Activated naive CD4-positive, alpha-beta T cell treated with anti-CD3 and anti-CD28 coated beads, Interleukin-2, amount 50 U/mL, for 72 hours (primary cell): ENCODE measurements at regions not wholly inside any gene's neighbourhood (a gene's known extent, or its start where the extent isn't known, plus 50 kb on each side); places are given as distances from the start of the nearest gene placed in this dataset.

Source experiments
- ATAC-seq, 2 donors: fragments of 150-1000 bp; cut with Tn5 transposase; 2 replicates each; pipeline ENCODE4 v1.10.0; 2021; ENCODE audit warnings: mild to moderate bottlenecking in 2 of 2, moderate library complexity in 2 of 2
- DNase-seq, 2 donors: peaks; one replicate each; pipeline ENCODE4 v3.0.0; 2021 to 2022; ENCODE audit warnings: low spot score in 2 of 2
- H3K27ac Mint-ChIP-seq, 2 donors: one replicate each; pipeline ENCODE4 v1.8.0; 2022; ENCODE audit warnings: mild to moderate bottlenecking in 2 of 2, mixed read lengths in 2 of 2
- H3K36me3 Mint-ChIP-seq, 2 donors: one replicate each; pipeline ENCODE4 v1.8.0; 2022; ENCODE audit warnings: mixed read lengths in 2 of 2
- H3K9me3 Mint-ChIP-seq, 2 donors: one replicate each; pipeline ENCODE4 v1.8.0; 2022; ENCODE audit warnings: mixed read lengths in 2 of 2

DNA sequence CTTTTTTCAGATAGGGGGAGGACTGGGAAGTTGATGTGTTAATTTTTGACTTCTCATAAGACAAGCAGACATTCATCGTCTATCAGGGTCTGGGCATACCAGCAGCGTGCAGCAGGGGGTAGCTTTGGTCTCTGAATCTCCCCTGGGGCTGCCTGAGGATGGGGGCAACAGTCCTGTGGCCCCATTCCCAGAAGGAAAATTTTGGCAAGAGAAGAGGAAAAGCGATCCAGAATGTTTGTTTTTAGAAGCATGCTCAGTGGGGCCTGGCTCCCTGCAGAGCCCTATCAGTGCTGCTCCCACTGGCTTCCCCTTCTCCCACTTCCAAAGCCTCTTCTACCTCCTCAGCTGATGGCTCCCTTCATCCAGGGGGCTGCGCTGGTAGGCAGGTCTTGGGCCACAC is 194.8 kb upstream of the IL12B start:
- no peak overlapping the region for H3K27ac Mint-ChIP-seq
- DNase-seq (no peak), ATAC-seq (no peak)
- H3K36me3 Mint-ChIP-seq: peaks cover 5 to 8% of the 10 kb centered on the region in 2 donors
- peaks cover 8 to 10% of the 10 kb centered on the region in 2 donors for H3K9me3 Mint-ChIP-seq

DNA sequence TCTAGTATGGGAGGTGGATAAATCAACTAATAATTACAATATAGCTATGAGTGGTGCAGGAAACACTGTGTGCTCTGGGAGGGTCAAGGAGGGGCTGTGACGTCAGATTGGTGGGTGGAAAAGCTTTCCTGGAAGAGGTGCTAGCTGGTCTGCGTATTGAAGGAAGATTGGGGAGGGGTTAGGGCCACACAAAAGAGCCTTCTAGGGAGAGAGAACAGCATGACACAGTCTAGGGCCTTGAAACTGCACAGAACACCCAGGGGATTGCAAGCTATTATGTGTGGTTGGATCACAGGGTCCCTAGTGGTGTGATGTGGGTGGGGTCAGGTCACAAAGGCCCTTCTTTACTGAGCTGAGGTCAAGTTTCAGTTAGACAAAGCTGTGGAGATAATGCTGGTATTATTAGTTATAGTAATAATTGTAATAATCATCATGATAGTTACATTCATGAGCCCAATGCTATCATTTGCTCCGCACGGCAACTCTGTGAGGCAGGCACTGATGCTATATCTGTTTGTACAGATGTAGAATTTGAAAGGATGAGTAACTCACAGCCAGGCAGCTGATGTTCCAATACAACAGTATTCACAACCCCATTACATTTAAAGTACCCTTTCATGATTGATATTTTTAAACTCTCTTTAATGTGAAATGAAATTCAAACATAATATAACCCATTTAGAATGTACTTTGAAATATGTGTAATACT is 197.4 kb upstream of the IL12B start:
- peaks cover 8 to 10% of the 10 kb centered on the region in 2 donors for H3K9me3 Mint-ChIP-seq
- ATAC-seq (no peak), DNase-seq (no peak)
- no peak overlapping the region for H3K27ac Mint-ChIP-seq
- peaks cover 5 to 8% of the 10 kb centered on the region in 2 donors for H3K36me3 Mint-ChIP-seq

DNA sequence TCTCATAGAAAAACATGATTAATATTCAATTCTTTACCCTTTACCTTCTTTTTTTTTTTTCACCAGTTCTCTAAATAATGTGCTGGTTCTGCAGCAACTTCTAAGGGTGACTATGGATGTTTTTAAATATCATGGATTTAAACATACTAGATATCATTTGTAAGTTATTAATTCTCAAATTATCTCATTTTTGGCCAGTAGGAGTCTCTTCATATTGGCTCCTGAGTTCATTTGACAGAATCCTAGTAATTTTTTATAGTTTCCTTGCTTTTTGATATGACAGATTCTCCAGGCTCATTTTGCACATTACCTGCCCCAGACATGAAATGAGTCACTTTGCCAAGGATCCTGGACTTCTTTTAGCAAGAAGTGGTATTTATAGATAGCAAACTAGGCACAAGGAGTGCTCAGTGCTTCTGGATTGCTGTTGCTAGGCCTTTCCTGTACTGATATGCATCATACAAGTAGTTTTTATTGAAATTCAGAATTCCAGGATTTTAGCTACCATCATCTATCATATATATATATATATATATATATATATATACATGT is 201.3 kb upstream of the IL12B start:
- no peak for DNase-seq
- Mint-ChIP-seq H3K36me3 (peaks cover 5 to 8% of the 10 kb centered on the region in 2 donors), H3K27ac (no peak overlapping the region), H3K9me3 (peaks cover 8 to 10% of the 10 kb centered on the region in 2 donors)
- no peak for ATAC-seq

DNA sequence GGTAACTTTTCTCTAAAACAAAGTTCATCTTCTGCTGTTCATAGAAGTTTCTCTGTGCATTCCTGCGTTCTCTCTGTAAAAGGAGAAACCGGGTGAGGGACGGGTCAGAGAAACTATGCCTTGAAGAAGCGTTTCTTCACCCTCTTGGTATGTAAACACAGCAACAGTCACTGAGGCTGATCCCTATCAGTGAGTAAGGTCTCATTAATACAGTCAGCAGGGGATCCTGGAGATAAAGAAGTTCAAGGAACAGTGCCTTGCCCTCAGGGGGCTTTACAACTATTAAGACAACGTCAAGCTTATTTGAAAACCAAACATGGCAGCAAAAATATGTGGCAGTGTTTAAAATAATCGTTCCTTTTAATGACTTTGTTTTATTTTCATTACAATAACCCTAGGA is 202.9 kb upstream of the IL12B start:
- Mint-ChIP-seq H3K9me3 (peaks cover 4 to 10% of the 10 kb centered on the region in 2 donors), H3K27ac (no peak overlapping the region), H3K36me3 (peaks cover 5 to 8% of the 10 kb centered on the region in 2 donors)
- ATAC-seq (no peak), DNase-seq (no peak)

DNA sequence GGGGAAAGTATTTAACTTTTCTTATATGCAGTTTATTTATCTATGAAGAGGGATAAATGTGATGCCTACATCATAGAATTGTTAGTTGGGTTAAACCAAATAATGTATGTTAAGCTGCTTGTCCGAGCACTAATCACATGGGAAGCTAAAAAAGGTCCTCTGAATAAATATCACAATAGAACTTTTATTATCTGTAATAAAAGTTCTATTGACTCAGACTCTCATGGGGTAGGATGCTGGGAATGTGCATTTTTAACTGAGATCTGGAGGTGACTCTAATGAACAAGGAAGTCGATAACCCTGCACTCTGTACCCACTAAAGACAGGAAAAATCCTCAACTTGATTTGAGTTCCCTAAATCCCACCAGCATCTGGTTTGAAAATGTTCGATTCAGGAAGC is 205.9 kb upstream of the IL12B start:
- H3K9me3 Mint-ChIP-seq: peaks cover 4% of the 10 kb centered on the region in 2 donors
- DNase-seq: no peak
- H3K27ac Mint-ChIP-seq: no peak overlapping the region
- ATAC-seq: no peak
- H3K36me3 Mint-ChIP-seq: no peaks in the 10 kb centered on the region

DNA sequence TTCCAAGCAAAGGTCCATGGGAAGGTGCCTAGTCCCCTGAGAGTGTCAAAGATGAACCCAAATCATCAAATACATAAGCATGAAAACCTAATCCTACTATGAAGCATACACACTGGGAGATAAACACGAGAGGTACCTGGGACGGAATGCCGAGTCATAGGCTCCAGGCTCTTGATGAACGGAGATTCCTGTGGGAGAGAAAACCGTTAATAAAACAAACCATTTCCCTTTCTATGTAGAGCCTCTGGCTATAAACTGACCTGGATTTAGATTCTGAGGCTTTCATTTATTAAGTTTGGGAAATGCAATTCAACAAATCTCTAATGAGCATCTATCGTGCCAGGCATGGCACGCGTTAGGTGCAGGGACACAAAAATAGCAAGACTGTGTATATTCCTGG is 206.4 kb upstream of the IL12B start:
- Mint-ChIP-seq H3K36me3 (no peaks in the 10 kb centered on the region), H3K27ac (no peak overlapping the region), H3K9me3 (peaks cover 4% of the 10 kb centered on the region in 2 donors)
- DNase-seq (no peak), ATAC-seq (no peak)

DNA sequence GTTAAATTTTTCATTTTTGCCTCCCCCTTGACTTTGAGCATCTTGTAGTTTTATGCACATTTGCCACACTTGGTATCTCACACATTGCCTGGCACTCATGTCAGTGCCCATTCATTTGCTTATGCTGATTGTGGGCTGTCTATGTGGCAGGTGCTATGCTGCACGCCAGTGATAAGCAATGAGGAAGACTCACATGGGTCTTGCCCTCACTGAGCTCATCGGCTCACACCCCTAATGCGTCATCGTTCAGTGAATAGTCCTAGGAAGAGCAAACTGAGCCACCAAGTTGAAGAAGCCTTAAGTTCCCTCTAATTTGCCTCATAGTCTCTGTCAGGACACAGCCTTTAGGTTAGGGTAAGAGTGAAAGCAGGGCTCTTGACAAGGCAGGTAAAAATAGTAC is 209.4 kb upstream of the IL12B start:
- no peak for DNase-seq
- ATAC-seq: no peak
- H3K27ac Mint-ChIP-seq: no peak overlapping the region
- H3K9me3 Mint-ChIP-seq: peaks cover 4% of the 10 kb centered on the region in 2 donors
- no peaks in the 10 kb centered on the region for H3K36me3 Mint-ChIP-seq

DNA sequence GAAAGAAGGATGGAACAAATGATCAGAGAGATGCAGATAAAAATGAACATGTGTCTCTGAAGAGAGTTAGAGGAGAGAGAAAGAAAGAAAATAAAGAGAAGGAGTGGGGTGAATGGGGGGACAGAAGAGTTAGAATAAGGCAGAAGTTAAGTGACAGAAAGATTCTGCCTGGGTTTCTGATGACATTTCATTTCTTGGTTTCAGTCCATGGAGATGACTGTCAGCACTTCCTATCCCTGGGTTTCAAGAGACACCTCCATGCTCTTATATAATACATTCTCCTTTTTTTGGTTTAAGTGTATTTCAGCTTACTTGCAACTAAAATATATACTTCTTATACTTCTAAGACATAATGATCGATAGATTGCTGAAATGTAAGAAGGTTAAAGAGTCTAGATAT is 213.0 kb upstream of the IL12B start:
- Mint-ChIP-seq H3K27ac (no peak overlapping the region), H3K36me3 (peaks cover 0 to 7% of the 10 kb centered on the region in 2 donors), H3K9me3 (peaks cover 10 to 13% of the 10 kb centered on the region in 2 donors)
- DNase-seq: no peak
- ATAC-seq: no peak

DNA sequence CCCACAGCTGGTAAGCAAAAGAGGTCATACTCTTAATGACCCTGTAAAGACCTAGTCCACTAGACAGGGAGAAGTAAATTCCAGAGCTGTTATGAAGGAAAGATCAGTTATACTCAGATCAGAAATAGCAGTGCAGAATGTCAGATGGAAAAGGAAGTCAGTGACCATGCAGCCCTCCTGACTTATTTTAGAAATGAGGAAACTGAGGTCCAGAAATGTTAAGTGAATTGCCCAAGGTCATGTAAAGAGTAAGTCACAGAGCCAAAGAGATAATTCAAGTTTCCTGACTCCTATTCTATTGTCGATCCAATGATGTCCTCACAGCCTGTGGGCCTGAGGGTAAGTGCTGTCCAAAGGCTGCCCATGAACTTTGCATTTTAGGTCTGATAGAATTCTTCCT is 214.9 kb upstream of the IL12B start:
- H3K27ac Mint-ChIP-seq: no peak overlapping the region
- H3K36me3 Mint-ChIP-seq: peaks cover 0 to 7% of the 10 kb centered on the region in 2 donors
- peaks cover 10 to 13% of the 10 kb centered on the region in 2 donors for H3K9me3 Mint-ChIP-seq
- no peak for ATAC-seq
- no peak for DNase-seq

DNA sequence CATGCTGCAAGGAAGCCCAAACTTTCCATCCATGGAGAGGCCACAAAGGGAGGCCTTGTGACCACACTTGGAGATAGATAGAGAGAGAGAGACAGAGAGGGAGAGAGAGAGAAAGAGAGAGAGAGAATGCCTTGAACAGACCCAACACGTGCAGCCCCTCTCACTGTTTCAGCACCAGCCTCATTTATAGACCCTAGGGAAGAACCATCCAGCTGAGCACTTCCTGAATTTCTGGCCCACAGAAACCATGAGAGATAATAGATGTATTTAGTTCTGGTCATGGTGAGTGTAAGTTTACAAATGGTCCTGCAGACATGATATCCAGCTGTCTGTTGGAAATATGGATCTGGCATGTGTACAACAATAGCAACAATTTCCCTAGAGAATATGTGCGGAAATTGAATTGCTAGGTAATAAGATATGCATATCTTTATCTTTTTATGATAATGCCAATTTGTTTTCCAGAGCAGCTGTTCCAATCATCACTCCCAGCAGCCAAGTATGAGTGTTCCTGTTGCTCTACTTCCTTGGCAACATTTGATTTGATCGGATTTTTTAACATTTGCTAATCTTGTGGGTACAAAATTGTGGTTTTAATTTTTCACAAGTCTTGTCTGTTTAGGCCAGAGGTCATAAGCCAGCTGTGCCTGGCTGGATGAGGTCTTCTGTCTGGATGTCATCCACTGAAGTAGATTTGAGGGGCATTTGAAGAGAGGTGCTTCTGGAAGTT is 217.3 kb upstream of the IL12B start:
- DNase-seq: no peak
- Mint-ChIP-seq H3K9me3 (peaks cover 6 to 8% of the 10 kb centered on the region in 2 donors), H3K36me3 (peaks cover 0 to 7% of the 10 kb centered on the region in 2 donors), H3K27ac (no peak overlapping the region)
- ATAC-seq: no peak

DNA sequence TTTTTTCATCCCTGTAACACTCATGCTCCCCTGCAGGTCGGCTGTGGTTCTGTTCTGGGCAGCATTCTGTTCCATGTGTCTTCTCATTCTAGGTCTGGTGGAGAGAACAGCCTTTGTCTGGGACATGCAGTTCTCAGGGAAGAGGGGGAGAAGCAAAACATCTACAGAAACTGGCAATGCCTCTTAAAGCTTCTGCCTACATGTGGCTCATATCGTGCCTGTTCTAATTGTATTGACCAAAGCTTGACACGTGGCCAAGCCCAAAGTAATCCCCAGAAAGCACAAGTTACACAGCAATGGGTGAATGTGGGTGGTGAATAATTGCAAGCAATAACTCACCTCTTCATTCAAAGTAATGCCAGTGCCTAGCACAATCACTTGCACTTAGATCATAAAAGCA is 218.2 kb upstream of the IL12B start:
- Mint-ChIP-seq H3K27ac (no peak overlapping the region), H3K9me3 (peaks cover 6 to 8% of the 10 kb centered on the region in 2 donors), H3K36me3 (peaks cover 0 to 7% of the 10 kb centered on the region in 2 donors)
- no peak for ATAC-seq
- DNase-seq: no peak

DNA sequence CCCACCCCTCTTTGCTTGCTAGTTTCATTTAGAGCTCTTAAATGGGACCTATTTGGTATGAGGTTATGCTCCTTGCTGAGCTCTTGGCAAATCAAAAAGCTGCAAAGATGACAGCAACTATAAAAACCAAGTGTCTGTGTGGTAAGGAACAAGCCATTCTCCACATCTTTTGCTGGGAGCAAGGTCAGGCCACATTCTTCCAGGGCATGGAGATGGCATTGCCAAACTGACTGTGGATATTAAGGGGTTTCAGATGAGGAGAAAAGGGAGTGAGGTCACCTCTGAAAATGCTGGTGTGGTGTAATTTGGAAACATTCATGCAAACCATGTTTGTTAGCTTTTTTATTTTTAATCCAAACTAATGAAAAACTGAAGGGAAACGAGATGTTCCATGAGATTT is 218.8 kb upstream of the IL12B start:
- ATAC-seq: no peak
- H3K27ac Mint-ChIP-seq: no peak overlapping the region

DNA sequence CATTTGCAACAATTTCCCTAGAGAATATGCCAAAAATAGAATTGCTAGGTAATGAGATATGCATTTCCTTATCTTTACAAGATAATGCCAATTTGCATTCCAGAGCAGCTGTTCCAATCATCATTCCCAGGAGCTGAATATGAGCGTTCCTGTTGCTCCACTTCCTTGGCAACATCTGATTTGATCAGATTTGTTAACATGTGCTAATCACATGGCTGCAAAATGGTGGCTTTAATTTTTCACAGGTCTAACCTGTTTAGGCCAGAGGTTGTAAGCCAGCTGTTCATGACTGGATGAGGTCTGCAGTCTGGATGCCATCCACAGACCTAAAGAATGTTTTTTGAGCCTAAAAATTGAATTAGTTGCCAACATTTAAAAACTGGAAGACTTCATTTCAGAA is 220.7 kb upstream of the IL12B start:
- DNase-seq (no peak), ATAC-seq (no peak)
- Mint-ChIP-seq H3K9me3 (peaks cover 6 to 8% of the 10 kb centered on the region in 2 donors), H3K36me3 (peaks cover 0 to 7% of the 10 kb centered on the region in 2 donors), H3K27ac (no peak overlapping the region)

More for the DNA sequence above, 218.8 kb upstream of the IL12B start:
- peaks cover 0 to 7% of the 10 kb centered on the region in 2 donors for H3K36me3 Mint-ChIP-seq
- peaks cover 6 to 8% of the 10 kb centered on the region in 2 donors for H3K9me3 Mint-ChIP-seq
- no peak for DNase-seq

DNA sequence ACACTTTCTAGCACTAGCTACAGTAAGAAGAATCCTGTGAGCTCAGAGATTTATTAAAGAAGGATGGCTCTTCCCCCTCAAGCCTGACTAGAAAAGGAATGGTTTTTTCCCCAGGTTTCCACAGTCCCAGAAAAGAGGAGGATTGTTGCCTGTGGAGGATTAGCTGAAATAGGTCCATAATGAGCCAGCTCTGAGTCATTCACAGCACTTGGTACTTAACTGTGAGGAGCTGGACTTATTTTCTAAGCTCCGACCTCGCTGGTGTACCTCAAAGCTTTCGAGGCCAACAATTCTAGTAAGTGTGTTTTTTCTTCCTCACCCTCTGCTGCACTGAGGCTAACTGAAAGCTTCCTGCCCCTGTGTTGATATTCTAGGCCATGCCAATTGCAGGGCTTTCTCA is 222.5 kb upstream of the IL12B start:
- Mint-ChIP-seq H3K27ac (no peak overlapping the region), H3K9me3 (no peaks in the 10 kb centered on the region), H3K36me3 (no peaks in the 10 kb centered on the region)
- no peak for DNase-seq
- no peak for ATAC-seq

DNA sequence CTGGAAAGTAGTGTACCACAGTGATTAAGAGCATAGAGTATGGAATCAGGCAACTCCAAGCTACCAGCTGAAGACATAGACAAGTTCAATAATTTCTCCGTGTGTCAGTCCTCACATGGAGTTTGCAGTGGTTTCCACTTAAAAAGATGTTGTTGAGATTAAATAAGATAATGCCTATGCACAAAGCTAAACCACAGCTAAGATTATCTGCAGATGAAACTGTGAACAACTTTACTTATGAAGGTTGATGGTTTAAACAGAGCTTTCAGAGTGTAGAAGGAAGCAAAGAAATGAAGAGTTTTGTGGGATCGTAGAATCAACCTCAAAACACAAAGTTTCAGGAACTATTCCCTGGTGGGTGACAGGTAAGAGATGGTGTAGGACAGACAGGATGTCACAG is 223.5 kb upstream of the IL12B start:
- Mint-ChIP-seq H3K9me3 (no peaks in the 10 kb centered on the region), H3K27ac (no peak overlapping the region), H3K36me3 (no peaks in the 10 kb centered on the region)
- DNase-seq: no peak
- ATAC-seq: no peak

DNA sequence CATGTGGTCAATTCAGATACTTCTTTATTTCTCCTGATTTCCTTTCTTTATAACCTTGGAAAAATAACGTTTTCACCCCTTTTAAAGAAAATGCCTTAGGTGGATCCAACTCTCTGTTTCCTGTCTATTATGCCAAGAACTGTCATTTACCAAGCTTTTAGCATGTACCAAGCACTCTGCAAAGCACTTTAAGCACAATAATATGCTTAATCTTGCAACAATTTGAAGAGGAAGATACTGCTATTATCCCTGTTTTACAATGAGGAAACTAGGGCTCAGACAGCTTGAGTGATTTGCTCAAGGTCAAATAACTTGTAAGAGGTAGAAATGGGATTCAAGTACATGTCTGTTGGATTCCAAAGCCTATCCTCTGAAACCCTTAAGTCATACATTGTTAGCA is 224.8 kb upstream of the IL12B start:
- Mint-ChIP-seq H3K36me3 (no peaks in the 10 kb centered on the region), H3K9me3 (no peaks in the 10 kb centered on the region), H3K27ac (no peak overlapping the region)
- ATAC-seq (no peak), DNase-seq (no peak)

DNA sequence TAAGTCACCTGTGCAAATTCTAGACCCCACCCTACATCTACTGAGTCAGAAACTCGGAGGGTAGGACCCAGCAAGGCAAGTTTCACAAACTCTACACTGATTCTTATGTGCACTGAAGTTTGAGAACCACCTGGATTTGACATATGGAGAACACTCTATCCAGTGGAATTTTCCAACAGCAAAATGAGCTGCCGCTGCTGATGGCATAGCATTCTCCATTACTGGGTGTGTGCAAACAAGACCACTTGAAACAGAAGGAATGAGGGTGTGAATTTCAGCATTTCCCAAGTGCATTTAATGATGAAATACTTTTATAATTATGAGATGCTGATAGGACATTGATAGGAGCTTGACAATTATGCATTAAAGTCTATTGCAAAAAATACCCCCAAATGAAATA is 229.1 kb upstream of the IL12B start:
- ATAC-seq (no peak), DNase-seq (no peak)
- H3K36me3 Mint-ChIP-seq: no peaks in the 10 kb centered on the region
- H3K9me3 Mint-ChIP-seq: no peaks in the 10 kb centered on the region
- no peak overlapping the region for H3K27ac Mint-ChIP-seq

DNA sequence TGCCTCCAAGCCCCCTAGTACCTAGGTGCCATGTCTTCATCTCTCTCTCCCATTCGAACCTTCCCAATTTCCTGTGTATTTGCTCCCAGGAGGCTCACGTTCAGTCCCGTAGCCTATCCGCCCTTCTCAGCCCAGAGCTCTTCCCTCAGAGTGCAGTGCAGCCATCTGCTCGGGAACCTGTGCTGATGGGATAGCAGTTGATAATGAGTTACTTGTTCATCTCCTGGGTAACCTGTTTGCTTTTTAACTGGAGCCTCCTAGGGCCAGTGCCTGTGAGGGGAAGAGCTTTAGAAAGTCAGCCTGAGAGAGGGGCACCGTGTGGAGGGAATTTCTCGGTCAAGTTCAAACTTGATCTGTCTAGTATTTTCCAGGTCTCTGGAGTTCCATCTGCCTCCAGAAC is 229.8 kb upstream of the IL12B start:
- H3K36me3 Mint-ChIP-seq: no peaks in the 10 kb centered on the region
- H3K27ac Mint-ChIP-seq: no peak overlapping the region
- no peaks in the 10 kb centered on the region for H3K9me3 Mint-ChIP-seq
- DNase-seq: no peak
- no peak for ATAC-seq
